Amniotic epithelial cell (primary cell): ENCODE measurements at regions not wholly inside any gene's neighbourhood (a gene's known extent, or its start where the extent isn't known, plus 50 kb on each side); places are given as distances from the start of the nearest gene placed in this dataset.
"Not testable (repeated sequence)": the region's sequence is repeated elsewhere in the genome, so short reads cannot be mapped to it uniquely, and the experiment has no call there.

ENCODE experiments used
- DNase-seq: peaks from one replicate; pipeline ENCODE4 v3.0.0-alpha.2; 2010; ENCODE audit warnings: low read depth

DNA sequence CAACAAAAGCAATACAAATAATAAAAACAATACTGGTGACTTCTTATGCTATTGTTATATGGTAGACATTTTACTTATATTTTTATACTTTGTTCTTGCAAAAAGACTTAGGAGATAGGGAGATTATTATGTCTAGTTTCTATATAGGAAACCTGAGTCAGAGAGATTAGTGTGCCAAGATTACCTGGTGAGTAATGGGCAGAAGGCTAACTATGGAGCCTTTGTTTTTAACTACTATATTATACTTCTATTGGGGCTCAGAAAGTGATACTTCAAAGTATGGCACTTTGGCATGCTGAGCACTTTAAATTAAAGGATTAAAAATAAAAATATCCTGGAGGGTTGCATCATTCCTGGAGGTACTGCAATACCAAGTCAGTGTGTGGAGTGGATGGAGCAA is 117.5 kb upstream of the CLINT1 start:
- DNase-seq = no peak

DNA sequence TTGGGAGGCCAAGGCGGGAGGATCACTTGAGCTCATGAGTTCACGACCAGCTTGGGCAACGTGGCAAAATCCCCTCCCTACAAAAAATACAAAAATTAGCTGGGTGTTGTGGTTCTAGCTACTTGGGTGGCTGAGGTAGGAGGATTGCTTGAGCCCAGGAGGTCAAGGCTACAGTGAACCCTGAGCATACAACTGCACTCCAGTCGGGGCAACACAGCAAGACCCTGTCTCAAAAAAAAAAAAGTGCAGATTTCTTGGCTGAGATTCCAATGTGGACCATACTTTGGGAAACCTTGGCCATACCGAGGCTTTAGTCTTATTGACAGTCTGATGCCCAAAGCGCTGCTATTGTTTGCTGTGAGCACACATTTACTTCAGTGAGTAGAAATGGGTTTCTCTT is 113.6 kb upstream of the CLINT1 start:
- DNase-seq = no peak

DNA sequence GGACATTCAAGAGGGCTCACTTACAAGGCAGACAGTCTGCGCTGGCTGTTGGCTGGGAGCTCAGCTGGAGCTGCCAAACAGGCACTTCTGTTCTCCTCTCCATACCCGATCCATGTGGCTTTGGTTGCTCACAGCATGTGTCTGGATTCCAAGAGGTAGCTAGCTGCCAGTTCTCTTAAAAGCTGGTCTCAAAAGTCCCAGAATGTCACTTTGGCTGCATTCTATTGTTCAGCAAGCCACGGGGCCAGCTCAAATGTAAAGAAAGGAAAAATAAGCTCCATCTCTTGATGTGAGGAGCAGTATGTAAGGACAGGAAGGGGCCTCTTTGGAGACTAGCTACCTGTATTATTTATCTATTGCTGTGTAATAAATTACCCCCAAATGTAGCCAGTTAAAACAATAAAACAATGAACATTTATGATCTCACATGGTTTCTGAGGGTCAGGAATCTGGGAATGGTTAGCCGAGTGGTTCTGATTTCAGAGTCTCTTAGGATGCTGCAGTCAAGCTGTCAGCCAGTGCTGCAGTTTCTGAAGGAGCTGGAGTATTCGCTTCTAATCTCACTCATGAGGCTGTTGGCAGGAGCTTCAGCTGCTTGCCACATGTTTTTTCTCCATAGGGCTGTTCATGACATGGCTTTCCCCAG is 112.7 kb upstream of the CLINT1 start:
- no peak for DNase-seq

DNA sequence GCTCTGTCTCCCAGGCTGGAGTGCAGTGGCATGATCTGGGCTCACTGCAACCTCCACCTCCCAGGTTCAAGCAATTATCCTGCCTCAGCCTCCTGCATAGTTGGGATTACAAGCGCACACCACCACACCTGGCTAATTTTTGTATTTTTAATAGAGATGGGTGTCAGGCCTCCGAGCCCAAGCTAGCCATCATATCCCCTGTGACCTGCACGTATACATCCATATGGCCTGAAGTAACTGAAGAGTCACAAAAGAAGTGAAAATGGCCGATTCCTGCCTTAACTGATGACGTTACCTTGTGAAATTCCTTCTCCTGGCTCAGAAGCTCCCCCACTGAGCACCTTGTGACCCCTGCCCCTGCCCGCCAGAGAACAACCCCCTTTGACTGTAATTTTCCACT is 109.6 kb upstream of the CLINT1 start:
- DNase-seq = not testable (repeated sequence)

DNA sequence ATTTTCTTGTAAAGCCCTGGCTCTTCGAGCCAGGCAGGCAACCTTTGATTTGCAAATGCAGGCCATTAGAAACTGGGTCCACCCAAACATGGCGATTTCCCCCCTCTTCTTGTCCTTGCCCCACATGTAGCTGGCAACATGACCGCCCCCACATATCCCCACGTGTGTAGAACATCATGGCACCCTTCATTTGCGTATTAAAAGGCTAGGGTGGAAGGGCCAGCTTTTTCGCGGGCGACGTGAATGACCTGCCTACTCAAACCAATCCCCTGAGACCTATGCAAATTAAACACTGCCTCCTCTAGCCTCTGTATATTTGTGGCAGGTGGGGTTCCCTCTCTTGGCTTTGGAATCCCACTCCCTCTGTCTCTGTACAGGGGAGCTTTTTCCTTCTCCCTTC is 107.0 kb upstream of the CLINT1 start:
- DNase-seq = no peak

DNA sequence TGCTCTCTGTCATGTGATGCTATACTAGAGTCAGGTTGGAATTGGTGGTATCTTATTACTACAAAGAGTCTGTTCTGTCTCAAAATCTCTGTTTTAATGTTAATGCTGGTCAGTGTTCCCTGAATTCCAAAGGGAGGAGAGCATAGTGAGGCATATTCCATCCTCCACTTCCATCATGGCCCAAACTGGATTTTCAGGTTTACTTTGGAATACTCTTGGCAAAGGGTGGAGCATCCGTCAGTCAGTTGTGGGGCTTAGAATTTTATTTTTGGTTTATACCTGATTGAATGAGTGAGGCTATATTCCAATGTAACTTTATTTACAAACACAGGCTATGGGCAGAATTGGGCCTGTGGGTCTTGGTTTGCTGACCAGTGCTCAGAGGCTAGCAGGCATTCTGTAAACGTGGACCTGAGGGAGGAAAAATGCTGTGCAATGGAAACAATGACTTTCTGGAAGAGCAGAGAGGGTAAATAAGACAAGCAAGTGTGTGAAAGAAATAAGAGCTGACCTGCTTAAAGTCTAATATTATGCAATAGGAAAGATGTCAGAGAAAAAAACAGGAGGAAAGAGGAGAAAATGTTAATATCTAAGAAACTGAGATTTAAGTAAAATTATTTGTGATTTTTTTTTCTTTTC is 106.2 kb upstream of the CLINT1 start:
- DNase-seq = no peak

DNA sequence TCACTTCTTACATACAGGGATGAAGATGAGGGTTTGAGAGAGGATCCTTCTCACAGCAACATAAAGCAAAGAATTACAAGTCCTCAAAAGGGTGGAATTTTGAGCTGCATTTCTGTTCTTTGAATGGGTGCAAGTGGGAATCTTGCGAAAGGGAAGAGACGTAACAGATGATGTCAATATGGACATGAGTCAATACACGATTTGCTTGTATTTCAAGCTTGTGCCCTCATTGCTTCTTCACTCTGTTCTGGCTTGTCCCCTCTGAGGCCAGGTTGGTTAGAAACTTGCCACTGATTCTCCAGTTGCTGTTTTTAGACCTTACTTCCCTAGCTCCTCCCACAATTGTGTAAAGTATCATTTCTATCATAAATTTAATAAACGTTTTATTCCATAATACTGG is 104.8 kb upstream of the CLINT1 start:
- DNase-seq = no peak

DNA sequence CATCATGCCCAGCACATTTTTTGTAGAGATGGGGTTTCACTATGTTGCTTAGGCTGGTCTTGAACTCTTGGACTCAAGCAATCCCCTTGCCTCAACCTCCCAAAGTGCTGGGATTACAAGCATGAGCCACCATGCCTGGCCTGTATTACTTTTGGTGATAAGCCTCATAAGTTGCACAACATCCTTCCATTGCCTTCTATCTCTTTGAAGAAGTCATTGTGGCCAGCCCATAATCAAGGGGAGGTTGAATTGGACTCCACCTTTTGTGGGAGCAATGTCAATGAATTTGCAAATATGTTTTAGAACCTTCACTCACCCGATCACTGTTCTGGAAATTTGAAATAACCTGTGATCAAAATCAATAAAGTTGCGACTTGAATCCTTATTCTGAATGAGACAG is 104.3 kb upstream of the CLINT1 start:
- DNase-seq = no peak

DNA sequence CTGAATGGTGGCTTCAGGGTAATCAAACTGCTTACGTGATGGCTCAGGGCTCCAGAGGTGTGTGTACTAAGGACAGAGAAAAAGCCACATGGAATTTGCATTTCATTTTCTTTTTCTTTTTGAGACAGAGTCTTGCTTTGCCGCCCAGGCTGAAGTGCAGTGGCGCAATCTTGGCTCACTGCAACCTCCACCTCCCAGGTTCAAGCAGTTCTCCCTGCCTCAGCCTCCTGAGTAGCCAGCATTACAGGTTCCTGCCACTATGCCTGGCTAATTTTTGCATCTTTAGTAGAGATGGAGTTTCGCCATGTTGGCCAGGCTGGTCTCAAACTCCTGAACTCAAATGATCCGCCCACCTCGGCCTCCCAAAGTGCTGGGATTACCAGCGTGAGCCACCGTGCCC is 103.7 kb upstream of the CLINT1 start:
- DNase-seq = not testable (repeated sequence)

DNA sequence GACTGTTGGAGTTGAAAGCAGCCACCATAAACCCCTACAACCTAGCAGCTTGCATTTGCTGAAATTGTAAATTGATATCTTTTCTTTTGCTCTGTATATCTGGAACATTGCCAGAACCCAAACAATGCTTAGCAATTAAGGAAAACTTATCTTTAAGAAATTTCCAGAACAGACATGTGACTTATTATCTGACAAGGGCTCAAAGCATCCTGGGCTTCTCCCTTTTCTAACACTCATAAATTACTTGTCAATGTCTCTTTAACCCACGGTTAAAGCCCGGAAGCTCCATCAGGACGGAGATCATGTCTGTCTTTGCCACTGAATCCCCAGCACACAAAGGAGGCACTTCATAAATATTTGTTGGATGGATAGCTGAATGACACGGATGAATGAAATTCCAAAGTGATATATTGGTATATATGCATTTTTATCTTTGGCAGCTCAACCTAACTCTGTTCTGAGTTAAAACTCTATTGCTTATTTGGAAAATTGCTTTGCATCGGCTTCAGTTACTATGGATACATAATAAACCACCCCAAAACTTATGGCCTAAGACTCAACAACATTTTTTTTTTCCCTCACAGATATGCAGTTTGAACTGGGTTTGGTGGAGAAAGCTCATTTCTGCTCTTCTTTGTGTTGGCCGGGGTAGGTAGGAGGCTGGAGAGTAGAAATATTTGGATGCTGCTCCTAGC is 103.1 kb upstream of the CLINT1 start:
- DNase-seq = no peak

DNA sequence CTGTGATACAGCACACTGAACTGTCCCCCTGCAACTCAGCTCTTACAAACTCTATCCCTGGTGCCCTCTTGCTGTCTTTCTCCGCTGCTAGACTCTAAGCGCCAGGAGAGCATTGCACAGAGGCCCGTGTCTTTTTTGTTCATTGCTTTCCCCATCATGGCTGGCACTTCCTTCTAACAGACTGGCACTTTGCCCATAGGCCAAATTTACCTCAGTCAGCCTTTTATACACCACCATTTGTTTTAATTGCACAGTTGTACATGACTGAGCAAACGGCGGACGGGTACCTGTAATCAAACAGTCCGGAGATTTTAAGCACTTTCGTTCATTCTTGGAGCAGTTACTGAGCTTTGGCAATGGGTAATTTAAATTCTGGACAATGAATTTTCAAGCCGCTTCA is 102.2 kb upstream of the CLINT1 start:
- DNase-seq = no peak

DNA sequence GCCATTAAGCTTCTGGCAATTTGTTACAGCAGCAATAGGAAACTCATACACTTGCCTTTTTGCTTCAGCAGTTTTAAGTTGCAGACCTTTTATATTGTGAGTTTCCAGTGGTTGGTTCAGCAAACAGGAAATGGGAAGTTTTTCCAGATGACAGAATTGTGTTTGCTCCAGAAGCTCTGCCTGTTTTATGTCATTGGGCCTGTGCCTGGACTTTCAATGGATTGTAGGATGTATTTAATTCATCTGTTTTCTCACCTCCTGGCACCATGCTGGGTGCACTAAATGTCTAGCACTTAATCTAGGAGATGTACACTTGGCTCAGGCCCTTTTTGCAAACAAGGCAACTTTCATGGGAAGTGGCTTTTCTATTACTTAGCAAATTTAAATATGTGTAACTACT is 100.4 kb upstream of the CLINT1 start:
- DNase-seq = no peak

DNA sequence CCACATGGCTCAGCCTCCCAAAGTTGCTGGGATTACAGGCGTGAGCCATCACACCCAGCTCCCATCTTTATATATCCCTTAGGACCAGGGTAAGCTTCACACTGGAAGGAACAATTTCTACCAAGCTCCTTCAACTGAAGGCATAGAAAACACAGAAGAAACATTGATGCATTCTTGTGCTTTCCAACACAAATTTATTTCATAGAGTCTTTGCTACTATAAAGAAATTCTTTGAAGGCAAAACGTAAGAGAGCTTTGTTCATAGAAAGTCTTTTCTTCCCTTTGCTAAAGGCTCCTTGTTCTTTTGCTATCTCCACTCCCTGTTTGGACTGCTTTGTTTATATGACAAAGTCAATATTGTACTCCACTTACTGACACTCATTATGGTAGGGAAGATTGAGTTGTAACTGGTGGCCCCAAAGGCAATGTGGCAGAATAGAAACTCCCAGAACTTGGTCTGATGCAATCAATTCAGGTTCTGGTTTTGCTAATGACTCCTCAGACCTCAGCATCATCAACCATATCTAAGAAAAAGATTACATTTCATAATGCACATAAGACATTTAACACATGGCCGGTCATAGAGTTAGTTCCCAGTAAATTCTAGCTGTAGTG is 97.4 kb upstream of the CLINT1 start:
- peak; percentile 59 for DNase-seq

DNA sequence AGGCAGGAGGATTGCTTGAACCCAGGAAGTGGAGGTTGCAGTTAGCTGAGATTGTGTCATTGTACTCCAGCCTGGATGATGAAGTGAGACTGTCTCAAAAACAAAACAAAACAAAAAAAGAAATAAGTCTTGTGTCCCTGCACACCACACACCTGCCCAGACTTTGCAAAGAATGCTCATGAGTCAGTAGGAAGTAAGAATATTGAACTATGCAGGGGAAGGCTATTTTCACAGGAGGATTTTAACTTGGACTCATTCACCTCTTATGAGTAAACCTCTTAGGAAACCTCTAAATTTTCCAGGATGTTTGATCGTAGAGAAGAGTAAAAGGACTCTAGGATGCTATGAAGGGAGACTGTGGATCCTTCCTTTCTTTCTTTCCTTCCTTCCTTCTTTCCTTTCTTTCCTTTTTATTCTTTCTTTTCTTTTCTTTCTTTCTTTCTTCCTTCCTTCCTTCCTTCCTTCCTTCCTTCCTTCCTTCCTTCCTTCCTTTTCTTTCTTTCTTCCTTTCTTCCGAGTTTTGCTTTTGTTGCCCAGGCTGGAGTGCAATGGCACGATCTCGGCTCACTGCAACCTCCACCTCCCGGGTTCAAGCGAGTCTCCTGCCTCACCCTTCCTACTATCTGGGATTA is 96.7 kb upstream of the CLINT1 start:
- DNase-seq = no peak

DNA sequence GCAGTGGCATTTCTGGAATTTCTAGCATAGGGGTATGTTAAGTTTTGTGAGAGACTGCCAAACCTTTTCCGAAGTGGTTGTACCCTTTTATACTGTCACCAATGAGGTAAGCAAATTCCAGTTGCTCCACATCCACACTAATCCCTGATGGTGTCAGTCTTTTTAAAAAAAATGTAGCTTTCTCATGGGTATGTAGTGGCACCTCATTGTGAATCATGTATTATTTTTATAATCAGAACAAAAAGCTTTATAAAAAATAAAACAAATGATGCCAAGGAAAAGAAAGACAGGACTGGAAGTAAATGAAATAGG is 93.4 kb upstream of the CLINT1 start:
- no peak for DNase-seq

DNA sequence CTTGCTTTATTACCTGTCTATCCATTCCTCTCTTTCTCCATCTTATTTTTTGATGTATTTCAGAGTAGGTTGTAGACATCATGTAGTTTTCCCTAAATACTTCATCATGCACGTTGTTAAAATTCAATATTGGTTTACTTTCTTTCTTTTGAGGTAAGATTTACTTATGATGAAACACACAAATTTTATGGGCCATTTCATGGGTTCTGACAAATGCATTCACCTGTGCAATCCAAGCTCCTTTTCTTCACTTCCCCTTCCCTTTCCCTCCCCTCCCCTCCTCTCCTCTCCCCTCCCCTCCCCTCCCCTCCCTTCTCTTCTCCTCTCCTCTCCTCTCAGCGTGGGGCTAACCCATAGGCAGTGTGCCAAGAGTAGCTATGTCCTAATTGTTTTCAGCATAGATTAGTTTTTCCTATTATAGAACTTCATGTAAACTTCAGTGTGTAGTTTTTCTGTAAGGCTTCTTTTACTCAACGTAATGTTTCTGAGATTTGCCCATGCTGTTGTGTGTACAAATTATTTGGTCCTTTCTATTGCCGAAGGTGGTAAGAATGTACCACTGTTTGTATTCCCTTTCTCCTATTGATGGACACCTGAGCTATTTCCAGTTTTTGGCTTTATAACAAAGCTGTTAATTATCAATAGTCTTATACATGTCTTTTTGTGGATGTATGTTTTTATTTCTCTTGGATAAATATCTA is 92.9 kb upstream of the CLINT1 start:
- no peak for DNase-seq

DNA sequence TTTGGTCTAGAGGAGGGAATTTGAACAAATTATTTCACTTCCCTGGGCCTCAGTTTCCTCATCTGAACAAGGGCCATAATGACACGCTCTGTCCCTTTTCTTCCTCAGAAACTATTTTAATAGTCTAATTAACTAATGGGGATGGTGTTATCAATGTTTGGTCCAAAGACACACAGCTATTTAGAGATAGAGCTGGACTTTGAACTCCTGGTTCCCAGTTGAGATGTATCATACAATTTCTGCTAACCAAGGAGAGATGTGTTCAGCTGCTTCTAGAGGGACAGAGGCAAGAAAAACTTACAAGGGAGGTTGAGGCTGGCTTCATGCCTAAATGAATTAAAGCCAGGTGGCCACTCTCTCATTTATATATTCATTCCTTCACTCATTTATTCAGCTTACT is 90.6 kb upstream of the CLINT1 start:
- DNase-seq = no peak

DNA sequence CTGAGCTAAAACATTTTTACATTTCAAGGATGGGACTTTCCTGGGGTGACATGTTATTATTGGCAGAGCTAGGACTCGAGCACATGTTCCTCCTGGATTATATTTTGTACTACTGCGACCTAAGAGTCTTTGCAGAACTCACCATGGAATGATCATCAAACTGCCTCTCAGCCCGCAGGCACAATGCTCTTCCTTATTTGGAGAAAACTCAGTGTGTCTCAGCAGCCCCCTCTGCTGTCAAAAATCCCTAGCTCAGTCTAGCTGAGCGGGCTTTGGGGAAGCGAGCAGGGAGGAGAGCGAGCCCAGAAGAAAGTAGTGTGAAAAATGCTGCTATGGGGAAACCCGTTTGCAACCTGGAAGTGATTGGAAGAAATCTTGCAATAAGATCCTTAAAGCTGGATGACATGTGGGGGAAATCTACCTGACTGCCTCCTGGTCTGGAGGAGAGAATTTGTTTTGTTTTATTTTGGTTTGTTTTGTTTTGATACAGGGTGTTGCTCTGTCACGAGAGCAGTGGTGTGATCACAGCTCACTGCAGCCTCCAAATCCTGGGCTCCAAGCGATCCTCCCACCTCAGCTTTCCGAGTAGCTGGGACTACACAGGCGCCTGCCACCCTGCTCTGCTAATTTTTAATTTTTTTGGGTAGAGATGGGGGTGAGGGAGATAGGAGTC is 89.9 kb upstream of the CLINT1 start:
- DNase-seq = peak; percentile 87

DNA sequence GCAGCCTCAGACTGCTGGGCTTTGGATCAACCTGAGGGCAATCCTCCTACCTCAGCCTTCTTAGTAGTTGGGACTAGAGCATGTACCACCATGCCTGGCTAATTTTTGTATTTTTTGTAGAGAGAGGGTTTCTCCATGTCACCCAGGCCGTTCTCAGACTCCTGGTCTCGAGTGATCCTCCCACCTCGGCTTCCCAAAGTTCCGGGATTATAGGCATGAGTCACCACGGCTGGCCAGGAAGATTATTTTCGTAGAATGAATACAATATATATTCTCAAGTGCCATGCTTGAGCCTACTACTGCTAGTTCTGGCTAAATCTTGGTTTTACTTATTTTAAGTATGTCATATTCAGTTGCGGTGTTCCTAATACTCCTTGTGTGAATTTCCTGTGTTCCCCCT is 88.2 kb upstream of the CLINT1 start:
- peak; percentile 19 for DNase-seq

DNA sequence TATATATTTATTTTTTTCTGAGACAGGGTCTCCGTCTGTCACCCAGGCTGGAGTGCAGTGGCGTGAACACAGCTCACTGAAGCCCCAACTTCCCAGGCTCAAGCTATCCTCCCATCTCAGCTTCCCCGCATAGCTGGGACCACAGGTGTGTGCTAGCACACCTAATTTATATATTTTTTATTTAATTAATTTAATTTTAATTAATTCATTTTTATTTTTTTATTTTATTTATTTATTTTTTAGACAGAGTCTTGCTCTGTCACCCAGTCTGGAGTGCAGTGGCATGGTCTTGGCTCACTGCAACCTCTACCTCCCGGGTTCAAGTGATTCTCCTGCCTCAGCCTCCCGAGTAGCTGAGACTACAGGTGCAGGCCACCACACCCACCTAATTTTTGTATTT is 86.9 kb upstream of the CLINT1 start:
- DNase-seq = not testable (repeated sequence)

DNA sequence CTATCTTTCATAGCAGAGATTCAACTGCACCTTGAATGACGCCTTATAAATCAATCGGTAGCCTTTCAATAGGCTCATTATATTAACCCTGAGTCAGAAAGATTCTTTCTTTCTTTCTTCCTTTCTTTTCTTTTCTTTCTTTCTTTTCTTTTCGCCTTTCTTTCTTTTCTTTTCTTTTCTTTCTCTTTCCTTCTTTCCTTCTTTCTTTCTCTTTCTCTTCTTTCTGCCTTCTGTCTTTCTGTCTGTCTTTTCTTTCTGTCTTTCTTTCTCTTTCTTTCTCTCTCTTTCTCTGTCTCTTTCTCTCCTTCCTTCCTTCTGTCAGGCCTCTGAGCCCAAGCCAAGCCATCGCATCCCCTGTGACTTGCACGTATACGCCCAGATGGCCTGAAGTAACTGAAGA is 86.0 kb upstream of the CLINT1 start:
- no peak for DNase-seq
